NCI-H82 treated with DMSO at 0.1 percent for 48 hours (cell line): ENCODE measurements at regions not wholly inside any gene's neighbourhood (a gene's known extent, or its start where the extent isn't known, plus 50 kb on each side); places are given as distances from the start of the nearest gene placed in this dataset.

Experiments
- DNase-seq: peaks from one replicate; lab custom pipeline; 2025; ENCODE audit not compliant: unreplicated experiment; lab: John Stamatoyannopoulos, UW

DNA sequence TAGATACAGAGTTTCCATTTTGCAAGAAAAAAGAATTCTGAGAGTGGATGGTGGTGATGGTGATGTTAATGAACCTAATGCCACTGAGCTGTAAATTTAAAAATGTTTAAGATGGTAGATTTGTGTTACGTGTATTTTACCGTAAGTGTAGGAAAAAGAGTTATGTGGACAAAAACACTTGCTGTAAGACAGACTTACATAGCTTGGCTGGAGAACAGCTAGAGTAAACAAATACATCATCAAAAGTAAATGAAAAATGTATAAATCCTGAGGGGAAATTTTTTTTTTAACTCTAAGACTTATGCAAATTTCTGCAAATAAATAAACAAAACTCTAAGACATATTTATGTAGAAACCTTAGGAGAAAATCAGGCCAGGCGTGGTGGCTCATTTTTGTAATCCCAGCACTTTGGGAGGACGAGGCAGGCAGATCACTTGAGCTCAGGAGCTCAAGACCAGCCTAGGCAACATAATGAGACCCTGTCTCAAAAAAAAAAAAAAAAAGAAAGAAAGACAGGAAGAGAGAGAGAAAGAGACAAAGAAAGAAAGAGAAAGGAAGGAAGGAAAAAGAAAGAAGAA is 66.2 kb upstream of the CDK13 start:
- DNase-seq = no peak

DNA sequence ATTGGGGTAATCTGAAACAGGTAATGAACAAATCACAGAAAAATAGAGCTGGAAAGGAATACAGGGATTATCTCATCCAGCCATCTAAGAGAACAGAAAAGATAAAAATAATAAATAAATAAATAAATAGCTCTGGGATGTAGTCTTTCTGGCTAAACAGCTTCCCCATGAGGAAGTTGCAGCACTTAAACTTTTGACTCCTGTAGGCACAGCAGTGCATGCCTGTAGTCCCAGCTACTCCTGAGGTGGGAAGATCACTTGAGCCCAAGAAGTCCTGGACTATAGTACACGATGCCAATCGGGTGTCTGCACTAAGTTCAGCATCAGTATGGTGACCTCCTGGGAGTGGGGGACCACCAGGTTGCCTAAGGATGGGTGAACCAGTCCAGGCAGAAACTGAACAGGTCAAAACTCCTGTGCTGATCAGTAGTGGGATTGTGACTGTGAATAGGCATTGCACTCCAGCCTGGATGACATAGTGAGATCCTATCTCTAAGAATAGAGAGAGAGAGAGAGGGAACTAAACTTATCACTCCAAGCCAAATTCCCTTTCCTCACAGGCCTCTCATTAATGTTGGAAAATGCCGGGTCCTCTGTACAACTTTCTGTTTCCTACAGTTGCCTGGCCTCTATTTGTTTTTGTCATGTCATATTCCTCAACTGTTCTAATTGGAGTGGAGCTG is 61.7 kb upstream of the CDK13 start:
- DNase-seq = no peak

DNA sequence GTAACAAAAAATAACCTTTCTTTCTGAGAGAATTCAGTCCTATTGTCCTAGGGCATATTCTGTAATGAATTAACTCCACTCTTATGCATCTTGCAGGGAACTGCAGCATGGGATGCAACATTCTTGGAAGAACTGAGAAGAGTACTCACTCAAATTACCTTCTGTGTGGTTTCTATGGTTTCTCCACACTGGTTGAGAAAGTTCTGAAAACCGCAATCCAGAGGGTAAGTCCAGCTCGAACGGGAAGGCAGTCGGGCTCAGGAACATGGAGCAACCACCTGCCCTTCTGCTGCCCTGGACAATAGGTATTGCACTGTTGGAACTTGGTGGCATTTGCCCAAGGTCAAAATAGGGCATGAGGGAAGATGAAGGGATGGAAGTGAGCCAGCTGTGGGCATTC is 59.6 kb upstream of the CDK13 start:
- no peak for DNase-seq

DNA sequence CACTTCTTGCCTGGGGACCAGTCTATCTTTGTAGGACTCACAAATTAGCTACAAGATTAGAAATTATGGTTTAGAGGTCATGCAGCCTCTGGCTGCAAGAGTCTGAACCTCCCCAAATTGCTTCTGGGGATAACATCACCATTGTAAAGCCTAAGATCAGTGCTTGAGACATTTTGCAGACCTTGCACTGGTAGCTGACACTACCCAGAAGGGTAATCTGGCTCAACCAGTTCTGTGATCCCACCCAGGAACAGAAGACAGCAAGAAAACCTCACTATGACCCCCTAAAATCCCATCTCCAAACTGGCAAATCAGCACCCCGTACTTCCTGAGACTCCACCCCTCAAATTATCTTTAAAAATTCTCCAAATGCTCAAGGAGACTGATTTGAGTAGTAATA is 58.2 kb upstream of the CDK13 start:
- DNase-seq = no peak

DNA sequence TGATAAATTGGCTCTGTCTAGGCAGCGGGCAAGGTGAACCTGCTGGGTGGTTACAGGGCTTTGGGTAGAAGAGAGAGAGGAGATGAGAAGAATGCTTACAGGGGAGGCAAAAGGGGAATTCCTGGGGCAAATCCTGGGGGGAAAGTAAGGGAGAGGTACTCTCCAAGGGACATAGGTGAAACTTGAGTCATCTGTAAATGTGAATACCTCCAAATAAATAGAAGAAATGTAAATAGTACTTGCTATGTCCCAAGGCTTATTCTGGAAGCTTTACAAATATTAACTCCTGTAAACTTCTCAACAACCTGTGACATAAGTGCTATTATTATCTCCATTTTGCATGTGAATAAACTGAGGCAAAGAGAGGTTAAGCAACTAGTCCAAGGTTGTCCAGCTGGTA is 57.7 kb upstream of the CDK13 start:
- no peak for DNase-seq

DNA sequence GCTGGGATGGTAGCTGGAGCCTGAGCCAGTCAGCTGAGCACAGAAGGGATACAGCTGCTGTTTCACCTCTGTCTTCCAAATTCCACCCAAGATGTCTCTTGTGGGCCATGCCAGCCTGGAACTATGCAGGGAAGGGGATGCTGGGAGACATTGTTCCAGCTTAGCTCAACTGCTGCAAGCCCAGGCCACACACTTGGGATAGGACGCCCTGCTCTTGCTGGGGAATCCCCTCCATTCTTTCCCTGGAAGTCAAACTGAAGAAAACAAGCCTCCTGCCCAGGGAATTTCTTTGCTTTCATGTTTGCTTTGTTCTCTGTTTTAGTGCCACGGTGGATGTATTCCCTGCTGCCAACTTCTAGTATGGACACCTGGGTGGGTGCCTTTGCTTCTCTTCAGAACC is 55.2 kb upstream of the CDK13 start:
- DNase-seq = no peak

DNA sequence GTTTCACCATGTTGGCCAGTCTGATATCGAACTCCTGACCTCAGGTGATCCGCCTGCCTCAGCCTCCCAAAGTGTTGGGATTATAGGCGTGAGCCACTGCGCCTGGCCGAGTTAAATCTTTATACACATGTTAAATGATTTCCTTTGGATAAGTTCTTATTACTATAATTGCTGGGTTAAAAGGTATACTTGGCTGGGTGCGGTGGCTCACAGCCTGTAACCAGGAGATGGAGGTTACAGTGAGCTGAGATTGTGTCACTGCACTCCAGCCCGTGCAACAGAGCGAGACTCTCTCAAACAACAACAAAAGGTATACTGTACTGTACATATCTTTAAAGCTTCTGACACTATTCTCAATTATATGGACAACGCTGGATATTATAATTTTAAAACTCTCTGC is 53.2 kb upstream of the CDK13 start:
- no peak for DNase-seq

DNA sequence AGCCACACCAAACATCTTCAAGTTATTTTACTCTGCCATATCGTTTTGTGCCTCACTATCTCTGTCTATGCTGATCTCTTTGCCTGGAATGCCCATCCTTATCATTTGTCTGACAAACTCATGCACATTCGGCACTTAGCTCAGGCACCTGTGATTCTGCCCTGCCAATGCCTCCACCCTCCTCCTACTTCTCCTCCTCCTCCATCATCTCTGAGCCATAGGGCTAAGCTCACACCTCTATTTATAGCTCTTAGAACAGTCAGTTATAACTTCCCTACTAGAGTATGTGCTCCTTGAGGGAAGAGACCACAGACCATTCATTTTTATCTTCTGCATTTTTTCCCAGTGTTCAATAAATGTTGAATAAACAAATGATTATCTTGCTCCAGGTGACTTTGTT is 51.2 kb upstream of the CDK13 start:
- DNase-seq = no peak
